Medulla oblongata (tissue), 1 donor: ENCODE measurements at regions not wholly inside any gene's neighbourhood (a gene's known extent, or its start where the extent isn't known, plus 50 kb on each side); places are given as distances from the start of the nearest gene placed in this dataset.
A peak's percentile ranks its signal among the peaks of the same experiment; 100 is the strongest.

Source experiments
- DNase-seq: peaks from one replicate; pipeline ENCODE4 v3.0.0-alpha.2; 2015; ENCODE audit errors: extremely low spot score

- no peak for DNase-seq
Measured at GRCh38 chr4:13844740-13845139, 217.2 kb upstream of the BOD1L1 start.

- no peak for DNase-seq
Measured at GRCh38 chr4:13849778-13850177, 222.3 kb upstream of the BOD1L1 start.

- DNase-seq = no peak
Measured at GRCh38 chr4:13851085-13851940, 223.8 kb upstream of the BOD1L1 start.

GRCh38 chr4:13852411-13852810 is 224.9 kb upstream of the BOD1L1 start:
- DNase-seq = no peak

- DNase-seq = no peak
Measured at GRCh38 chr4:13856387-13856786, 228.9 kb upstream of the BOD1L1 start.

GRCh38 chr4:13857397-13857796 is 229.9 kb upstream of the BOD1L1 start:
- DNase-seq = no peak

- no peak for DNase-seq
Measured at GRCh38 chr4:13857800-13858199, 230.3 kb upstream of the BOD1L1 start.

- no peak for DNase-seq
Measured at GRCh38 chr4:13859423-13859822, 231.9 kb upstream of the BOD1L1 start.

GRCh38 chr4:13860126-13860525 is 232.6 kb upstream of the BOD1L1 start:
- DNase-seq = peak; percentile 41

GRCh38 chr4:13865871-13866669 is 238.5 kb upstream of the BOD1L1 start:
- no peak for DNase-seq

- DNase-seq = no peak
Measured at GRCh38 chr4:13866881-13867280, 239.4 kb upstream of the BOD1L1 start.

GRCh38 chr4:13872155-13872554 is 244.6 kb upstream of the BOD1L1 start:
- DNase-seq = no peak

GRCh38 chr4:13872955-13873354 is 245.4 kb upstream of the BOD1L1 start:
- no peak for DNase-seq

GRCh38 chr4:13875181-13875580 is 247.7 kb upstream of the BOD1L1 start:
- no peak for DNase-seq

- no peak for DNase-seq
Measured at GRCh38 chr4:13876131-13876530, 248.6 kb upstream of the BOD1L1 start.

GRCh38 chr4:13876940-13877339 is 249.4 kb upstream of the BOD1L1 start:
- DNase-seq = no peak

GRCh38 chr4:13877626-13878025 is 250.1 kb upstream of the BOD1L1 start:
- no peak for DNase-seq

- DNase-seq = peak; percentile 31
Measured at GRCh38 chr4:13881892-13882291, 254.4 kb upstream of the BOD1L1 start.

- no peak for DNase-seq
Measured at GRCh38 chr4:13887010-13887409, 259.5 kb upstream of the BOD1L1 start.

- no peak for DNase-seq
Measured at GRCh38 chr4:13888112-13888511, 260.6 kb upstream of the BOD1L1 start.

GRCh38 chr4:13891544-13891939 is 264.0 kb upstream of the BOD1L1 start:
- DNase-seq = no peak

- DNase-seq = no peak
Measured at GRCh38 chr4:13892739-13893105, 265.2 kb upstream of the BOD1L1 start.

GRCh38 chr4:13893211-13893610 is 265.7 kb upstream of the BOD1L1 start:
- no peak for DNase-seq
